DND-41 (cell line): ENCODE measurements at regions not wholly inside any gene's neighbourhood (a gene's known extent, or its start where the extent isn't known, plus 50 kb on each side); places are given as distances from the start of the nearest gene placed in this dataset.

Experiments
- ATAC-seq: fragments of 200-7000 bp; cut with Tn5 transposase; 3 replicates; pipeline ENCODE4 v1.9.1; 2021; ENCODE audit warnings: low read depth; ENCODE audit not compliant: insufficient read depth
- DNase-seq: peaks from one replicate; pipeline ENCODE4 v3.0.0-alpha.2; 2020
- H2AFZ ChIP-seq: 2 replicates; pipeline ENCODE4 v1.6.0; 2012; ENCODE audit warnings: low read depth, low read length
- H3K27ac ChIP-seq: 2 replicates; pipeline ENCODE4 v1.5.1; 2012; ENCODE audit warnings: low read length, inconsistent platforms
- H3K27me3 ChIP-seq: fragments of 200-600 bp; sonication (generic); 2 replicates; pipeline ENCODE4 v1.6.0; 2012; ENCODE audit warnings: low read length, mild to moderate bottlenecking, inconsistent platforms; ENCODE audit not compliant: insufficient read depth, poor library complexity
- H3K36me3 ChIP-seq: 2 replicates; pipeline ENCODE4 v1.5.1; 2012; ENCODE audit warnings: low read length, inconsistent platforms; ENCODE audit not compliant: insufficient read depth
- H3K4me1 ChIP-seq: 2 replicates; pipeline ENCODE4 v1.5.1; 2012; ENCODE audit warnings: mild to moderate bottlenecking, low read length; ENCODE audit not compliant: insufficient read depth
- H3K4me2 ChIP-seq: 2 replicates; pipeline ENCODE4 v1.6.0; 2012; ENCODE audit warnings: mild to moderate bottlenecking, moderate library complexity, low read length, inconsistent platforms; ENCODE audit not compliant: insufficient read depth
- H3K4me3 ChIP-seq, 2 experiments: fragments of 200-600 bp in 1 of 2; shearing (Covaris generic) in 1 of 2; 2 replicates each; pipeline ENCODE4 v1.5.1; 2012 to 2016; ENCODE audit warnings: inconsistent platforms in 2 of 2, low read length in 2 of 2, mild to moderate bottlenecking in 2 of 2, low read depth in 1 of 2, moderate library complexity in 1 of 2
- H3K79me2 ChIP-seq: 2 replicates; pipeline ENCODE4 v1.6.0; 2012; ENCODE audit warnings: low read length, inconsistent platforms; ENCODE audit not compliant: insufficient read depth
- H3K9ac ChIP-seq: 2 replicates; pipeline ENCODE4 v1.6.0; 2012; ENCODE audit warnings: low read depth, mild to moderate bottlenecking, inconsistent platforms, low read length, moderate library complexity
- H3K9me3 ChIP-seq: 2 replicates; pipeline ENCODE4 v1.5.1; 2012; ENCODE audit warnings: low read length, moderate library complexity, mild to moderate bottlenecking, inconsistent platforms; ENCODE audit not compliant: insufficient read depth, severe bottlenecking
- H4K20me1 ChIP-seq: 2 replicates; pipeline ENCODE4 v1.6.0; 2012; ENCODE audit warnings: low read length; ENCODE audit not compliant: insufficient read depth
- CTCF ChIP-seq: IDR thresholded peaks from 2 replicates; pipeline ENCODE4 v1.5.1; 2012; ENCODE audit warnings: borderline replicate concordance, low read length, moderate library complexity, mild to moderate bottlenecking; ENCODE audit not compliant: poor library complexity, severe bottlenecking; ENCODE audit errors: extremely low read depth
- EZH2 ChIP-seq: IDR thresholded peaks from 3 replicates; pipeline ENCODE4 v1.6.1; 2012; ENCODE audit warnings: borderline replicate concordance, low read depth, mild to moderate bottlenecking, moderate library complexity, low read length, inconsistent platforms; ENCODE audit not compliant: severe bottlenecking

DNA sequence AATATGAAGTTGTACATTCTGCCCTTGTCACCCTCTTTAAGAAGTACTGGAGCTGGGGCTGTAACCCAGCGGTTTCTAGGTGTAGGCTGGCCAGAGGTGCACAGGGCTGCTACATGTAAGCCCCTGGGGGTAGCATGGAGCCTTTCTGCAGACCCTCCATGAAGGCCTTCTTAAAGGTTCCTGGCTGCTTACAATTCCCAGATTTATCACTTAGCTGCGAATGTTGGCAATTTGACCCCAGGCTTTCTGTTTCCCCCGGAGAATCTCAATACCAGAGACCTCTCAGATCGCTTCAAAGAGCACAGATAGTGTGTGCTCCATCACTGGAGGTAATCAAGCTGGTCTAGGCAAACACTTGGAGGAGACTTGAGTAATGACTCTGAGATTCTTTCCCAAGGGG is 309.4 kb downstream of the CBLN1 start:
- H3K27me3 ChIP-seq: no peaks in the 10 kb centered on the region
- no peaks in the 10 kb centered on the region for H3K4me1 ChIP-seq
- no peak overlapping the region for H3K4me3 ChIP-seq
- H2AFZ ChIP-seq: no peak overlapping the region
- no peaks in the 10 kb centered on the region for H4K20me1 ChIP-seq
- no peak overlapping the region for H3K9ac ChIP-seq
- DNase-seq (no peak), ATAC-seq (no peak)
- H3K36me3 ChIP-seq: no peaks in the 10 kb centered on the region
- H3K4me2 ChIP-seq: no peak overlapping the region
- no peak overlapping the region for H3K27ac ChIP-seq
- H3K79me2 ChIP-seq: no peaks in the 10 kb centered on the region
- no peaks in the 10 kb centered on the region for H3K9me3 ChIP-seq
- TF ChIP-seq CTCF (no peak), EZH2 (no peak)

GRCh38 chr16:48971571-48972077 is 310.0 kb downstream of the CBLN1 start:
- H3K4me3 ChIP-seq: no peak overlapping the region
- no peaks in the 10 kb centered on the region for H3K27me3 ChIP-seq
- H2AFZ ChIP-seq: no peak overlapping the region
- TF ChIP-seq CTCF (no peak), EZH2 (no peak)
- no peak for DNase-seq
- H4K20me1 ChIP-seq: no peaks in the 10 kb centered on the region
- no peak for ATAC-seq
- H3K4me2 ChIP-seq: no peak overlapping the region
- H3K27ac ChIP-seq: no peak overlapping the region
- no peaks in the 10 kb centered on the region for H3K4me1 ChIP-seq
- H3K9me3 ChIP-seq: no peaks in the 10 kb centered on the region
- no peaks in the 10 kb centered on the region for H3K79me2 ChIP-seq
- no peak overlapping the region for H3K9ac ChIP-seq
- no peaks in the 10 kb centered on the region for H3K36me3 ChIP-seq

GRCh38 chr16:48970216-48970615 is 311.4 kb downstream of the CBLN1 start:
- Histone ChIP-seq H3K36me3 (no peaks in the 10 kb centered on the region), H3K27ac (no peak overlapping the region), H3K9me3 (no peaks in the 10 kb centered on the region), H3K27me3 (no peaks in the 10 kb centered on the region), H2AFZ (no peak overlapping the region), H3K79me2 (no peaks in the 10 kb centered on the region), H3K9ac (no peak overlapping the region), H3K4me1 (no peaks in the 10 kb centered on the region), H4K20me1 (no peaks in the 10 kb centered on the region), H3K4me3 (no peak overlapping the region), H3K4me2 (no peak overlapping the region)
- no peak for DNase-seq
- no peak for ATAC-seq
- TF ChIP-seq CTCF (no peak), EZH2 (no peak)

DNA sequence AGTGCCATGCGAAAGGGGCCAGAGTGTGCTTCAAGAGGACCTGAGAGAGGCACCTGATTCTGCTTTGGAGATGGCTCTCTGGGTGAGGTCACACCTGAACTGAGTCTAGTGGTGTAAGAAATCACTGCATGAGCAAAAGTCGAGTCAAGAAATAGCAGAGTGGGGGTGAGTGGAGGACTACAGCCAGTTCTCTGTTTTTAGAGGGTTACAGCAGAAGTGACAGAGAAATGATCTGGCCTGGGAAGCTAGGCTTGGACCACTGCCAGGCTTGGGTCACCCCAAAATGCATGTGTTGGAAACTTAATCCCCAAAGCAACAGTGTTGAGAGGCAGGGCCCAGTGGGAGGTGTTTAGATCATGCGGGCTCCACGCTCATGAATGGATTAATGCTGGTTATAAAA is 312.0 kb downstream of the CBLN1 start:
- H3K27ac ChIP-seq: no peak overlapping the region
- H3K9me3 ChIP-seq: no peaks in the 10 kb centered on the region
- no peaks in the 10 kb centered on the region for H4K20me1 ChIP-seq
- TF ChIP-seq CTCF: no peak
- no peak for TF ChIP-seq EZH2
- no peak overlapping the region for H3K4me2 ChIP-seq
- no peak overlapping the region for H2AFZ ChIP-seq
- H3K4me1 ChIP-seq: no peaks in the 10 kb centered on the region
- ATAC-seq (no peak), DNase-seq (no peak)
- H3K79me2 ChIP-seq: no peaks in the 10 kb centered on the region
- H3K27me3 ChIP-seq: no peaks in the 10 kb centered on the region
- H3K36me3 ChIP-seq: no peaks in the 10 kb centered on the region
- H3K4me3 ChIP-seq: no peak overlapping the region
- H3K9ac ChIP-seq: no peak overlapping the region
